ENCODE measurements at regions not wholly inside any gene's neighbourhood (a gene's known extent, or its start where the extent isn't known, plus 50 kb on each side); places are given as distances from the start of the nearest gene placed in this dataset.

DNA sequence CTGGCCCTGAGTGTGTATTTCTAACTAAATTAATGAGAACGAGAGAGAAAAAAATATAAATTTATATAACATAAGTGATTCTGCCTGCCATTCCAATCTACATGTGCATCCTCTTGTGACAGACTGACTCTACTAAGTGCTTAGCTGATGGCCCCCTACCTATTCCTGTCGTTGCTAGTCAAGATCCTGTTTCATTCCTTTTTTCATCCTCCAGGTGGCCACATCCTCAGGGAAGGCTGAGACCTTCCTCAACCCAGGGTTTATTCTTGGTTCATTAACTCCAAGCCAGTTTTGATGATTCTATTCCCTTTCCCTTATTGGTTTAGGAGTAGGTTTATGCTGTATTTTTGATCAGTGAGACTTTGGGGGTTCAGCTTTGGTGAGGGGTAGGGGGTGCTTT, 201.3 kb downstream of the C9orf152 start:
- H3K27me3 ChIP-seq (replicated peaks; ENCODE audit: insufficient read depth): no peaks in the 10 kb centered on the region
- no peaks in the 10 kb centered on the region for H3K4me1 ChIP-seq (replicated peaks)
- no peak overlapping the region for H3K27ac ChIP-seq
- no peaks in the 10 kb centered on the region for H3K9me3 ChIP-seq
- WGBS: 77% methylated on average over 2 of the region's 2 CpGs
- TF ChIP-seq POLR2AphosphoS5 (IDR thresholded peaks at IDR 0.05) (no peak), POLR2A (IDR thresholded peaks at IDR 0.05) (no peak)
- TF ChIP-seq, protein P1, sequence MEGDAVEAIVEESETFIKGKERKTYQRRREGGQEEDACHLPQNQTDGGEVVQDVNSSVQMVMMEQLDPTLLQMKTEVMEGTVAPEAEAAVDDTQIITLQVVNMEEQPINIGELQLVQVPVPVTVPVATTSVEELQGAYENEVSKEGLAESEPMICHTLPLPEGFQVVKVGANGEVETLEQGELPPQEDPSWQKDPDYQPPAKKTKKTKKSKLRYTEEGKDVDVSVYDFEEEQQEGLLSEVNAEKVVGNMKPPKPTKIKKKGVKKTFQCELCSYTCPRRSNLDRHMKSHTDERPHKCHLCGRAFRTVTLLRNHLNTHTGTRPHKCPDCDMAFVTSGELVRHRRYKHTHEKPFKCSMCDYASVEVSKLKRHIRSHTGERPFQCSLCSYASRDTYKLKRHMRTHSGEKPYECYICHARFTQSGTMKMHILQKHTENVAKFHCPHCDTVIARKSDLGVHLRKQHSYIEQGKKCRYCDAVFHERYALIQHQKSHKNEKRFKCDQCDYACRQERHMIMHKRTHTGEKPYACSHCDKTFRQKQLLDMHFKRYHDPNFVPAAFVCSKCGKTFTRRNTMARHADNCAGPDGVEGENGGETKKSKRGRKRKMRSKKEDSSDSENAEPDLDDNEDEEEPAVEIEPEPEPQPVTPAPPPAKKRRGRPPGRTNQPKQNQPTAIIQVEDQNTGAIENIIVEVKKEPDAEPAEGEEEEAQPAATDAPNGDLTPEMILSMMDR (IDR thresholded peaks at IDR 0.05): no peak
- intact Hi-C loops (cut with DNase I): no loop called here
- no peaks in the 10 kb centered on the region for H3K36me3 ChIP-seq
- DNase-seq (ENCODE audit: low spot score): no peak
- no peak overlapping the region for H3K4me3 ChIP-seq

DNA sequence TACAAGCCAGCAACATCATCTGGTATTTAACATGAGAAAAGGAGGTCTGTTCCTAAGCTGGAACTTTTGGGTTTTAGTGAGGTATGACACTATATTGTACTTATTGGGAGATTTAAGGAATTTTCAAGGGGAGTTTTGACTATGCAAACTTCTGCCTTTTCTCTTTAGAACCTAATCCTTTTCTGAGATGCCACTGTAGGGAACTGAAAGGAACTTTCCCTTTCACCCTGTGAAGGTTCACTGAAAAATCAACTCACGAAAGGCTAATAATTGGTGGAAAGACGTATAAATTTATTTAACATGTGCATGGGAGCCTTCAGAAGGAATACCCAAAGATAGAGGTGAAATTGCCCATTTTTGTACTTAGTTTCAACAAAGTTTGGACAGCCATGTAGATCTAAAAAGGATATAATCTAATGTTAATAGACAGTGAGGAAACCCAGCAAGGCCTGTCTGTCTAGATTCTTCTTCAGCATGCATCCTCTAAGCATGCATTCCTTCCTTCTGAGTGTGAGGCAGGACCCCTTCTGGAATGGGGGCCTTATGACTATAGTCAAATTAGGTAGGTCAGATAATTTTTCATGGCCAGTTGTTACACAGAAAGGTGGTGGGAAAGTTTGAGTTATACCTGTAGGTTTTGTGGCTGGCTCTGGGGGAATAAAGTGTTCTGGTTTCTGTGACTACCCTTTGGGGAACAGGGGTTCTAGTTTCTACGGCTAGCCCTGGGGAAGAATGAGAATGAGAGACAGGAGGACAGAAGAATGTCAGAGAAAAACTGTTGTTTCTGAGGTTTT, 200.3 kb downstream of the C9orf152 start:
- Histone ChIP-seq H3K9me3 (no peaks in the 10 kb centered on the region), H3K4me3 (no peak overlapping the region), H3K27me3 (replicated peaks; ENCODE audit: insufficient read depth) (no peaks in the 10 kb centered on the region), H3K27ac (no peak overlapping the region), H3K4me1 (replicated peaks) (no peaks in the 10 kb centered on the region), H3K36me3 (no peaks in the 10 kb centered on the region)
- WGBS: 91% methylated on average over 3 of the region's 3 CpGs
- TF ChIP-seq, protein P1 (IDR thresholded peaks at IDR 0.05): no peak
- no peak for TF ChIP-seq POLR2AphosphoS5 (IDR thresholded peaks at IDR 0.05)
- no peak for TF ChIP-seq POLR2A (IDR thresholded peaks at IDR 0.05)
- intact Hi-C loops (cut with DNase I): no loop called here
- DNase-seq (ENCODE audit: low spot score): no peak

DNA sequence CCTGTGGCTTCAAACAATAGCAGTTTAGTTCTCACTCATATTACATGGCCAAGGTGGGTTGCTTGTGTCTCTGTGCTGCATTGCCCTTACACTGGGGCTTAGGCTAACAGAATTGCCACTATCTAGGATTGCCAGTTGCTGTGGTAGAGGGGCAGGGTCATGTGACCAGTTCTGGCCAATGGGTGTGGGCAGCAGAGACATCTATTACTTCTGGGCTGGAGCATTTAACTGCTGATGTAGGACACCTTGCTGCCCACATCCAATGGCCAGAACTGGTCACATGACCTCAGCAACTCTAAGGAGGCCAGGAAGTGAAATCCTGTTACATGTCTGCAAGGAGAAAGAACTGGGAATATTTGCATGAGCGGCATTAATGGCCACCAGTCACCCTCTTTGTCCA, 199.3 kb downstream of the C9orf152 start:
- DNase-seq (ENCODE audit: low spot score): no peak
- H3K9me3 ChIP-seq: no peaks in the 10 kb centered on the region
- no peaks in the 10 kb centered on the region for H3K27me3 ChIP-seq (replicated peaks; ENCODE audit: insufficient read depth)
- H3K27ac ChIP-seq: no peak overlapping the region
- H3K4me3 ChIP-seq: no peak overlapping the region
- WGBS: 100% methylated on average over 1 of the region's 1 CpG
- TF ChIP-seq, protein P1 (IDR thresholded peaks at IDR 0.05): no peak
- TF ChIP-seq POLR2A (IDR thresholded peaks at IDR 0.05) (no peak), POLR2AphosphoS5 (IDR thresholded peaks at IDR 0.05) (no peak)
- intact Hi-C loops (cut with DNase I): no loop called here
- no peaks in the 10 kb centered on the region for H3K36me3 ChIP-seq
- no peaks in the 10 kb centered on the region for H3K4me1 ChIP-seq (replicated peaks)

DNA sequence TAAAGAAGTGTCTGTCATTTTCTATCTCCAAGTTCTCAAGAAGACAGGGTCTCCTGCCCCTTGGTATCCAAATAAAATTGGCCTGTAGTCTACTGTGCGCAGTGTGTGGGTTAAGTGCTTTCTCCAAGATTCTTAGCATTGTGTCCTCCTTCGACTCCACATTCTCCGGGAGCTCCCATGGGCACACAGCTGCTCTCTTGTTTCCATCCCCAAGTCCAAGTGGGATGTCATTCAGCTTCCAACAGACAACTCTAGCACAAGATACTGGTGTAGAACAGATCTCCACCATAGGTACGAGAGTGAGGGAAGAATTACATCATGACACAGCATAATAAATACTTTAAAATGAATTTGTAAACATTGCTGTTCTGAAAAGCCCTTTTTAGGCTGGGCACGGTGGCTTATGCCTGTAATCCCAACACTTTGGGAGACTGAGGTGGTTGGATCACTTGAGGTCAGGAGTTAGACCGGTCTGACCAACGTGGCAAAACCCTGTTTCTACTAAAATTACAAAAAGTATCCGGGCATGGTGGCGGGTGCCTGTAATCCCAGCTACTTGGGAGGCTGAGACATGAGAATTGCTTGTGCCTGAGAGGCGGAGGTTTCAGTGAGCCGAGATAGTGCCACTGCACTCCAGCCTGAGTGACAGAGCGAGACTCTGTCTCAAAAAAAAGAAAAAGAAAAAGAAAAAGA, 196.2 kb downstream of the C9orf152 start:
- Histone ChIP-seq H3K4me1 (replicated peaks) (no peaks in the 10 kb centered on the region), H3K36me3 (no peaks in the 10 kb centered on the region), H3K27ac (no peak overlapping the region), H3K9me3 (no peaks in the 10 kb centered on the region), H3K27me3 (replicated peaks; ENCODE audit: insufficient read depth) (no peaks in the 10 kb centered on the region), H3K4me3 (no peak overlapping the region)
- no peak for DNase-seq (ENCODE audit: low spot score)
- 88% methylated on average over 12 of the region's 12 CpGs for WGBS
- TF ChIP-seq POLR2A (IDR thresholded peaks at IDR 0.05): no peak
- TF ChIP-seq, protein P1 (IDR thresholded peaks at IDR 0.05): no peak
- TF ChIP-seq POLR2AphosphoS5 (IDR thresholded peaks at IDR 0.05): no peak
- intact Hi-C loops (cut with DNase I): no loop called here
